Loucy (cell line): ENCODE measurements at regions not wholly inside any gene's neighbourhood (a gene's known extent, or its start where the extent isn't known, plus 50 kb on each side); places are given as distances from the start of the nearest gene placed in this dataset.

Experiments used
- EZH2phosphoT487 ChIP-seq: fragments of 200-600 bp; IDR thresholded peaks from 2 replicates; pipeline ENCODE4 v1.6.1; 2018; ENCODE audit warnings: antibody characterized with exemption, mild to moderate bottlenecking, moderate library complexity, borderline replicate concordance
- TF ChIP-seq, protein P1 (sequence below): fragments of 200-600 bp; sonication (generic); conservative IDR thresholded peaks from 2 replicates; pipeline ENCODE4 v1.5.1; 2014; ENCODE audit warnings: mild to moderate bottlenecking, antibody characterized with exemption, low read length

DNA sequence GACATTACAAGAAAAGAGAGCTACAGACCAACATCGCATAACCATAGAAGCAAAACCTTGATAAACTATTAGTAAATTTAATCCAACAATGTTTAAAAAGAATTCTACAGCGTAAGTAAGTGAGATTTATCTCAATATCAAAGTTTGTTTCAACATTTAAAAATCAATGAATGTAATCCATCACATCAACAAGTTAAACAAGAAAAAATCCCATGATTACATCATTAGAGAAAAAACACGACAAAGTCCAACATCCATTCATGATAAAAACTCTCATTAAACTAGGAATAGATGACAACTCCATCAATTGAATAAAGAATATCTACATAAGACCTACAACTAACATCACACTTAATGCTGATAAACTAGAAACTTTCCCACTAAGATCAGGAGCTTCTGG, 239.0 kb upstream of the GGTLC1 start:
- TF ChIP-seq, protein P1, sequence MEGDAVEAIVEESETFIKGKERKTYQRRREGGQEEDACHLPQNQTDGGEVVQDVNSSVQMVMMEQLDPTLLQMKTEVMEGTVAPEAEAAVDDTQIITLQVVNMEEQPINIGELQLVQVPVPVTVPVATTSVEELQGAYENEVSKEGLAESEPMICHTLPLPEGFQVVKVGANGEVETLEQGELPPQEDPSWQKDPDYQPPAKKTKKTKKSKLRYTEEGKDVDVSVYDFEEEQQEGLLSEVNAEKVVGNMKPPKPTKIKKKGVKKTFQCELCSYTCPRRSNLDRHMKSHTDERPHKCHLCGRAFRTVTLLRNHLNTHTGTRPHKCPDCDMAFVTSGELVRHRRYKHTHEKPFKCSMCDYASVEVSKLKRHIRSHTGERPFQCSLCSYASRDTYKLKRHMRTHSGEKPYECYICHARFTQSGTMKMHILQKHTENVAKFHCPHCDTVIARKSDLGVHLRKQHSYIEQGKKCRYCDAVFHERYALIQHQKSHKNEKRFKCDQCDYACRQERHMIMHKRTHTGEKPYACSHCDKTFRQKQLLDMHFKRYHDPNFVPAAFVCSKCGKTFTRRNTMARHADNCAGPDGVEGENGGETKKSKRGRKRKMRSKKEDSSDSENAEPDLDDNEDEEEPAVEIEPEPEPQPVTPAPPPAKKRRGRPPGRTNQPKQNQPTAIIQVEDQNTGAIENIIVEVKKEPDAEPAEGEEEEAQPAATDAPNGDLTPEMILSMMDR: no peak
- TF ChIP-seq EZH2phosphoT487: no peak
